ENCODE measurements at regions not wholly inside any gene's neighbourhood (a gene's known extent, or its start where the extent isn't known, plus 50 kb on each side); places are given as distances from the start of the nearest gene placed in this dataset.
A peak's percentile ranks its signal among the peaks of the same experiment; 100 is the strongest.
"Not testable (repeated sequence)": the region's sequence is repeated elsewhere in the genome, so short reads cannot be mapped to it uniquely, and the experiment has no call there.

DNA sequence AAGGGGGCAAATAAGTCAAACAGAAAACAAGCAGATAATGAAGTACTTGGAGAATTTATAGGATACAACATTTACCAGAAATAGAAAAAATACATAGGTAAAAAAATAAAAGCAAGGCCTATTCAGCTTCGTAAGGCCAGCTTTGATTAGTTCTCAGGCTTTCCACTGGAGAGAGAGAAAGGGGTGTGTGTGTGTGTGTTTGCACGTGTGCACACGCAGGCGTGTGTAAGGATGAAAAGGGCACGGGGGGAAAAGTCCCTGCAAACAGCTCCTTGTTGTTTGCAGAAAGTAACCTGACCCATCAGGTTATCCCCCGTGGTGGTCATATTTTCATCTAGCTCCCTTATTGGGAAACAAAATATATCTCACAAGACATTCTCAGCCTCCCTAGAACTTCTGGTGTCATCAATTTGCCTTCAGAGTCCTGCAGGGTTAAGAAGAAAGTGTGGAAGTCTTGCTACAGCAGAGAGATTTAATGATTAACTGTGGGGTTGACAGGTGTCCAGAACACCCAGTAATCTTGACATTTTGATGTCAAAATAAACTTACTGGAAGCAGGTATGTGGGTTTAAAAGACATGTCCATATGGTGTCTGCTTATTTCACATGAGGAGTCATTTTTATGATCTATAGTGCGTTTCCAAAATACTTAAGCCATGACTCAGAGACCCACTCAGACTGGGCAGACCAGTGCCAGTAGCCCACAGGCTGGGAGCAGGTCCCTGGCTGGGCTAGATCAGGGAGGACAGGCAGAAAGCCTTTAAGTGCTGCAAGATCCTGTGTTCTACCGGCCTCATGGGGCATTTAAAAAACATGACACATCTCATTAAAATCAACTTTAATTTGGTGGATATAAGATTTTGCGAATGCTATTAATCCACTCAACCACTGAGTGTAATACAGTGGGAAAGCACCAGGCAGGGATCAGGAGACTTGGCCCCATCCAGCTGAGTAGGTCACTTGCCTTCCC, 487.6 kb upstream of the CAMK1G start:
- DNase-seq: no peak

- DNase-seq: no peak
Measured at GRCh38 chr1:209100460-209100859, 483.1 kb upstream of the CAMK1G start.

- no peak for DNase-seq
Measured at GRCh38 chr1:209101106-209101505, 482.4 kb upstream of the CAMK1G start.

DNA sequence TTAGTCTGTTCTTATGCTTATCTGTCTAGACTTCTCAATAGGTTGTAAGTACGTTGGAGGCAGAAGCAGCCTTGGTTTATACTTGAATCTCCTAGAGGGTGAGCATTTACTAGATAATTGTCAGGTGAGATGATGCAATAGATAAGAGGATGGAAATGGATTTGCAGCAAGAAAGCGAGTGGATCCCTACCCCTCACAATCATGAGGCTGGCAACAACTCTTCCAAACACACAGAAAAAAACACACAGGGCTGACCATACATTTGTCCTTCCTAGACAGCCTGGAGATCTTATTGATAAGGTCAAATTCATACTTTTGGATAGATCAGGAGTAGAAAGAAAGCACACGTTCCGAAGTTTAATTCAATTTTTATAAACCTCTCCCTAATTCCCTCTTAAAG, 481.4 kb upstream of the CAMK1G start:
- no peak for DNase-seq

GRCh38 chr1:209102531-209102930, 481.0 kb upstream of the CAMK1G start:
- DNase-seq: no peak

GRCh38 chr1:209103092-209103491, 480.4 kb upstream of the CAMK1G start:
- no peak for DNase-seq

DNA sequence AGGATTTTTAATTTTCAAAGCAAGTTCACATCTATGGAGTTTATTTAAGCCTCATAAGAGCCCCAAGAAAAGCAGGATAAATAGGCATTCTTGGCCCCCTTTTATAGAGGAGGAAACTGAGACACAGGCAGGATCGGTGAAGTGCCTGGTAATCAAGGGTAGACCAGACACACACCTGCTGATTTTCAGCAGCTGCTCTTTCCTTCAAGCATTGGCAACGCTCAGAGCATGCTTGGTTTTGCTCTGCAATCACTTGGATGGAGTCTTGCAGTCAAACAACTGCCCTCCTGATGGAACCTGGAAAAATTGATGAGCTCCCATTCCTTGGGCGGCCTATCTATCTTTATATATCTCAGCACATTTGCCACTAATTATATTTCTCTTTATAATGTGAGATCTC, 478.9 kb upstream of the CAMK1G start:
- DNase-seq: no peak

- DNase-seq: no peak
Measured at GRCh38 chr1:209105701-209106100, 477.8 kb upstream of the CAMK1G start.

DNA sequence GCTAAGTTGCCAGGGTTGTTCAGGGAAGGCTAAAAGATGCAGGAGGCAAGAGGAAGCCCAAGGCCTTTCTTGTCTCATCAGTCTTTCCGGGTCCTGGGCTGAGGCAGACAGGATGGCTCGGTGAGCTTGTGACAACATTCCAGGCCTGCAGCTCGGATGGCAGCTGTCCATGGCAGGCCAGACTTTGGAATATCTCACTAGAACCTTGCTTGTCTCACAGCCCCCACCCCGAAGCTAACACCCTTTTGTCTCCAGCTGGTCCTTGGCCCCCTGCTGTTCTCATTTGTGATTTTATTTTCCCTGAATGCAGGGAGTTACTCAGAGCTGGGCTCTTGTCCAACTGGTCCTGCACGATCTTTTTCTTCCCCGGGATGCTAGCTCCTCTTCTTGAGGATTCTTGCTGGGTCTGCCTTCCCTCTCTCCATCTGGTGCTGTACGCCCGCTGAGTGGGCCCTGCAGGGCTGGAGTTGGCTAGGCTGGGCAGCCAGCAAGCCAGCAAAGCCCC, 477.2 kb upstream of the CAMK1G start:
- DNase-seq: peak; percentile 61

DNA sequence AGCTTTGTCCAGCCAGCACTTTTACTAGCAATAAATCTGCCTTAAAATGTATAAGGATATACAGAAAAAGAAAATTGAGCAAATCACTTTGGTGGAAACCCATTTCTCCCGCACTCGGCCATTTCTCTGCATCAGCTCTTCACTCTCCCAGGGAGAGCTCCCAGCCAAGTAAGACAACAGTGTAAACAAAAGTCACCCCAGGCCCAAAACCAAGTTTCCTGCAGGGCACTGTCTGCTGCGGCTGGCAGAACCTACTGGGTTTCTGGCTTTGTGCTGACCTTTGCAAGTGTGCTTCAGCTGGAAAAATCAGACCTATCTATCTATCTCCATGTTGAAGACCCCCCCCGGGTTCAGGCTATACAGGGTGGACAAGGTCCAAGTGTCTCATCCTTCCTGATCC, 476.7 kb upstream of the CAMK1G start:
- no peak for DNase-seq

DNA sequence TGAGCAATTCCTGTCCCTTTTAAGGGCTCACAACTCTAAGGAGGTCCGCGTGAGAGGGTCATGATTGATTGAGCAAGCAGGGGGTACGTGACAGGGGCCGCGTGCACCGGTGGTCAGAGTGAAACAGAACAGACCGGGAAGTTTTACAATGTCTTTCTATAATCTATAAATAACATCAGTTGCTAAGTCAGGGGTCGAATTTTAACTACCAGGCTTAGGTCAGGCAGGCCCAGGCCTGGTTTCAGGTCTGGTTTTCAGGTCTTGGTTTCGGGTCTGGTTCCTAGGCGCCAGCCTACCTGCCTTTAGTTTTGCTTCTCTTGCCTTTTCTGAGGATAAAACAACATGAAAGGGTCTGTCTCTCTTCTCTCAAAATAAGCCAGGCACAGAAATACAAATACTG, 476.0 kb upstream of the CAMK1G start:
- no peak for DNase-seq

- no peak for DNase-seq
Measured at GRCh38 chr1:209109001-209109785, 474.3 kb upstream of the CAMK1G start.

- DNase-seq: no peak
Measured at GRCh38 chr1:209113521-209113920, 470.0 kb upstream of the CAMK1G start.

- no peak for DNase-seq
Measured at GRCh38 chr1:209116705-209117104, 466.8 kb upstream of the CAMK1G start.

GRCh38 chr1:209123601-209124000, 459.9 kb upstream of the CAMK1G start:
- DNase-seq: no peak

DNA sequence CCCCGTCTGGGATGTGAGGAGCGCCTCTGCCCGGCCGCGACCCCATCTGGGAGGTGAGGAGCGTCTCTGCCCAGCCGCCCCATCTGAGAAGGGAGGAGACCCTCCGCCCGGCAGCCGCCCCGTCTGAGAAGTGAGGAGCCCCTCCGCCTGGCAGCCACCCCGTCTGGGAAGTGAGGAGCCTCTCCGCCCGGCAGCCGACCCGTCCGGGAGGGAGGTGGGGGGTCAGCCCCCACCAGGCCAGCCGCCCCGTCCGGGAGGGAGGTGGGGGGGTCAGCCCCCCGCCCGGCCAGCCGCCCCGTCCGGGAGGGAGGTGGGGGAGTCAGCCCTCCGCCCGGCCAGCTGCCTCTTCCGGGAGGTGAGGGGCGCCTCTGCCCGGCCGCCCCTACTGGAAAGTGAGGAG, 454.4 kb upstream of the CAMK1G start:
- not testable (repeated sequence) for DNase-seq

GRCh38 chr1:209130886-209131285, 452.6 kb upstream of the CAMK1G start:
- no peak for DNase-seq

GRCh38 chr1:209132736-209133467, 450.6 kb upstream of the CAMK1G start:
- peak; percentile 15 for DNase-seq

- peak; percentile 18 for DNase-seq
Measured at GRCh38 chr1:209134001-209134400, 449.5 kb upstream of the CAMK1G start.

DNA sequence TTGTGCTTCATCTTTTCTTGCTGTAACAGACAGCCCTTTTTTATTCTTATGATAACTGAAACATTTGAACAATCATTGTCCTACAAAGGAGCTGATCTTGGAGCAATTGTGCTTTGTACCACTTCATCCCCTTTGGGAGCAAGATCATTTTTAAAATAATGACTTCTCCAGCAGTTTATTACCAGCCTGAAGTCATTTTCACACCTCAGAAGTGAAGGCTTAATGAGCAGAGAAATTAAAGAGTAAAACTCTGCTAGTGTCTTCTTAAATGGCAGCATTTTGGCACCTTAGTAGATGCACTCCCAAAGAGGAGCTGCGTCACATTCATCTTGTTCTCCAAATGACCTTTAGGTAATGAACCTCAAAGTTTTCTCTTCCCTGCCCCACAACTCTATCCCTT, 439.6 kb upstream of the CAMK1G start:
- DNase-seq: no peak

DNA sequence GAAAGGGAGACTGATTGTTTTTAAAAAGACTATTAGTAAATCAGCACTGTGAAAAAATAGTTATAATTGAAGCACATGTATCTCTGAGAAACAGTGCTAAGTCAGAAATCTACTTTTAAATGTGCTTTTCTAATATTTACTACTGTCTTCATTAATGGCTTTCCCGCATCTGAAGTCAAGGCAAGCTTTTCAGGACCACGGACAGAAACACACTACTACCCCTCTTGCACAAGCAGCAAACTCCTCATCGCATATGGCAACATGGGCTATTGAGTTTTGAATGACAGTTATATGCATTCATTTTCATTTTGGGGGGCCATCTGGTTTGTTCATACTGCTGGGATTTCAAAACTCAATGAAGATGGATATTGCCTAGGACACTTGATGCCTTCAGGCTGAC, 433.4 kb upstream of the CAMK1G start:
- DNase-seq: no peak

DNA sequence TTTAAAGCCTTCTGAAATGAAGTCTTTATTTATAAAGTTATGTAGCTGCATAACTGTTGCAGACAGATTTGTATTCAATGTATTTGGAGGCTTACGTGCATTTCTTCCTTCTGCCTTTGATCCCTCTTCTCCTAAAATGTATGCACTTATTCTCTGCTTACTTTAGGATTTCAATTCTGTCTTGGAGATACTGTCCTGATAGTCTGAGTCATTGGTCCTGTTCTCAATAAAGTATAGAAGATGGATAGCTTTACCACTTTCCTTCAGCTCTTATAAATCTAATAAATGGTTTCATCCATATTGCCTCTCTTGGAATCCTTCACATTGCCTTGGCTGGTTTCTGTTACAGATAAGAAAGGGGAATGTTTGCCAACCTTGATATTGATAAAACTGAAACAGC, 430.1 kb upstream of the CAMK1G start:
- DNase-seq: no peak

GRCh38 chr1:209154912-209155311, 428.6 kb upstream of the CAMK1G start:
- no peak for DNase-seq
